ENCODE measurements at regions not wholly inside any gene's neighbourhood (a gene's known extent, or its start where the extent isn't known, plus 50 kb on each side); places are given as distances from the start of the nearest gene placed in this dataset.

GRCh38 chr12:111091051-111091450 lies 170.7 kb upstream of the MYL2 start:
- no peaks in the 10 kb centered on the region for H3K9me2 ChIP-seq (ENCODE audit: insufficient read depth, low read length)
- TF ChIP-seq EZH2 (IDR thresholded peaks at IDR 0.05; ENCODE audit: borderline replicate concordance, insufficient read depth, low read length, poor library complexity, severe bottlenecking) (no peak), RAD21 (conservative IDR thresholded peaks at IDR 0.05) (no peak), TAF1 (IDR thresholded peaks at IDR 0.05; ENCODE audit: low read depth) (no peak), MXI1 (conservative IDR thresholded peaks at IDR 0.05; ENCODE audit: poor library complexity, severe bottlenecking) (no peak), SMC3 (conservative IDR thresholded peaks at IDR 0.05; ENCODE audit: poor library complexity) (no peak), EP300 (conservative IDR thresholded peaks at IDR 0.05; ENCODE audit: poor library complexity, severe bottlenecking) (no peak), POLR2AphosphoS5 (IDR thresholded peaks at IDR 0.05) (no peak), CTCF (IDR thresholded peaks at IDR 0.05; ENCODE audit: poor library complexity, severe bottlenecking) (no peak), REST (IDR thresholded peaks at IDR 0.05; ENCODE audit: borderline replicate concordance) (no peak)
- no peaks in the 10 kb centered on the region for H4K20me1 ChIP-seq (ENCODE audit: insufficient read depth)
- H3K4me2 ChIP-seq (ENCODE audit: low read length) = no peak overlapping the region
- H3K27ac ChIP-seq (ENCODE audit: low read length) = no peak overlapping the region
- H3K4me3 ChIP-seq (ENCODE audit: low read length) = no peak overlapping the region
- H3K27me3 ChIP-seq (ENCODE audit: insufficient read depth, low read depth, low read length) = no peaks in the 10 kb centered on the region
- no peaks in the 10 kb centered on the region for H3K36me3 ChIP-seq (ENCODE audit: insufficient read depth, low read length)
- no peaks in the 10 kb centered on the region for H3F3A ChIP-seq (ENCODE audit: insufficient read depth, low read length, poor library complexity, severe bottlenecking)
- H3K9me3 ChIP-seq (ENCODE audit: low read length) = peaks cover 3% of the 10 kb centered on the region
- no peak overlapping the region for H2AFZ ChIP-seq (ENCODE audit: low read depth, low read length)
- H3K79me2 ChIP-seq (replicated peaks; ENCODE audit: insufficient read depth, low read length) = no peaks in the 10 kb centered on the region
- H3K9ac ChIP-seq (ENCODE audit: low read length) = no peak overlapping the region

- Histone ChIP-seq H3K9me3 (ENCODE audit: low read length) (peaks cover 7% of the 10 kb centered on the region), H3K36me3 (ENCODE audit: insufficient read depth, low read length) (no peaks in the 10 kb centered on the region), H3K79me2 (replicated peaks; ENCODE audit: insufficient read depth, low read length) (no peaks in the 10 kb centered on the region), H3K4me3 (ENCODE audit: low read length) (no peak overlapping the region), H3K9ac (ENCODE audit: low read length) (no peak overlapping the region), H3K9me2 (ENCODE audit: insufficient read depth, low read length) (no peaks in the 10 kb centered on the region), H3K27me3 (ENCODE audit: insufficient read depth, low read depth, low read length) (no peaks in the 10 kb centered on the region), H3K4me2 (ENCODE audit: low read length) (no peak overlapping the region), H3K27ac (ENCODE audit: low read length) (no peak overlapping the region), H4K20me1 (ENCODE audit: insufficient read depth) (no peaks in the 10 kb centered on the region), H2AFZ (ENCODE audit: low read depth, low read length) (no peak overlapping the region), H3F3A (ENCODE audit: insufficient read depth, low read length, poor library complexity, severe bottlenecking) (no peaks in the 10 kb centered on the region)
- TF ChIP-seq EP300 (conservative IDR thresholded peaks at IDR 0.05; ENCODE audit: poor library complexity, severe bottlenecking) (no peak), SMC3 (conservative IDR thresholded peaks at IDR 0.05; ENCODE audit: poor library complexity) (no peak), MXI1 (conservative IDR thresholded peaks at IDR 0.05; ENCODE audit: poor library complexity, severe bottlenecking) (no peak), TAF1 (IDR thresholded peaks at IDR 0.05; ENCODE audit: low read depth) (no peak), CTCF (IDR thresholded peaks at IDR 0.05; ENCODE audit: poor library complexity, severe bottlenecking) (no peak), POLR2AphosphoS5 (IDR thresholded peaks at IDR 0.05) (no peak), EZH2 (IDR thresholded peaks at IDR 0.05; ENCODE audit: borderline replicate concordance, insufficient read depth, low read length, poor library complexity, severe bottlenecking) (no peak), RAD21 (conservative IDR thresholded peaks at IDR 0.05) (no peak), REST (IDR thresholded peaks at IDR 0.05; ENCODE audit: borderline replicate concordance) (no peak)
Observed at GRCh38 chr12:111089616-111090015, 169.2 kb upstream of the MYL2 start.
